Neuronal stem cell (in vitro differentiated cells): ENCODE measurements at regions not wholly inside any gene's neighbourhood (a gene's known extent, or its start where the extent isn't known, plus 50 kb on each side); places are given as distances from the start of the nearest gene placed in this dataset.

Experiments used
- DNase-seq: peaks from one replicate; pipeline ENCODE4 v3.0.0-alpha.2; 2013; ENCODE audit warnings: low spot score
- H2AFZ ChIP-seq: one replicate; pipeline ENCODE4 v1.6.1; 2013; ENCODE audit warnings: mild to moderate bottlenecking, low read length, inconsistent platforms
- H2AK5ac ChIP-seq: 2 replicates; pipeline ENCODE4 v1.6.1; 2013; ENCODE audit warnings: low read depth, mild to moderate bottlenecking, inconsistent platforms, low read length, moderate library complexity, mixed read lengths
- H2BK120ac ChIP-seq: 2 replicates; pipeline ENCODE4 v1.6.1; 2013; ENCODE audit warnings: low read depth, mild to moderate bottlenecking, inconsistent platforms, low read length, moderate library complexity, mixed read lengths
- H2BK12ac ChIP-seq: one replicate; pipeline ENCODE4 v1.6.1; 2013; ENCODE audit warnings: low read length, inconsistent platforms
- H2BK15ac ChIP-seq: 2 replicates; pipeline ENCODE4 v1.6.1; 2013; ENCODE audit warnings: mild to moderate bottlenecking, low read length, inconsistent platforms, mixed read lengths
- H2BK5ac ChIP-seq: one replicate; pipeline ENCODE4 v1.6.1; 2013; ENCODE audit warnings: inconsistent platforms, mild to moderate bottlenecking, low read length, moderate library complexity
- H3K14ac ChIP-seq: one replicate; pipeline ENCODE4 v1.6.1; 2013; ENCODE audit warnings: low read length, inconsistent platforms
- H3K18ac ChIP-seq: 2 replicates; pipeline ENCODE4 v1.6.1; 2013; ENCODE audit warnings: low read length, inconsistent platforms
- H3K23ac ChIP-seq: 2 replicates; pipeline ENCODE4 v1.6.1; 2013; ENCODE audit warnings: low read depth, mild to moderate bottlenecking, mixed read lengths, low read length, inconsistent platforms; ENCODE audit not compliant: poor library complexity
- H3K27ac ChIP-seq: replicated peaks from 3 replicates; pipeline ENCODE4 v1.5.1; 2013; ENCODE audit warnings: low read length, inconsistent platforms
- H3K27me3 ChIP-seq, 3 experiments: 2 replicates each; pipeline ENCODE4 v1.6.1; 2013; ENCODE audit warnings: low read length in 3 of 3, mild to moderate bottlenecking in 2 of 3, inconsistent platforms in 1 of 3, low read depth in 1 of 3, mixed read lengths in 1 of 3, moderate library complexity in 1 of 3; ENCODE audit not compliant: control insufficient read depth in 3 of 3, insufficient read depth in 3 of 3
- H3K36me3 ChIP-seq, 2 donors: replicated peaks in 1 of 2; 2 replicates each; pipeline ENCODE4 v1.6.1; 2013; ENCODE audit warnings: low read length in 2 of 2; ENCODE audit not compliant: control insufficient read depth in 2 of 2, insufficient read depth in 2 of 2
- H3K4ac ChIP-seq: 2 replicates; pipeline ENCODE4 v1.6.1; 2013; ENCODE audit warnings: inconsistent platforms, mild to moderate bottlenecking, low read length, moderate library complexity
- H3K4me1 ChIP-seq, 2 donors: 1 replicate in 1 of 2; 2 replicates in 1 of 2; pipeline ENCODE4 v1.6.1; 2013; ENCODE audit warnings: low read length in 2 of 2, low read depth in 1 of 2; ENCODE audit not compliant: control insufficient read depth in 2 of 2, insufficient read depth in 1 of 2
- H3K4me2 ChIP-seq: one replicate; pipeline ENCODE4 v1.6.1; 2013; ENCODE audit warnings: mild to moderate bottlenecking, low read length, inconsistent platforms; ENCODE audit not compliant: insufficient read depth, poor library complexity, severe bottlenecking
- H3K4me3 ChIP-seq, 2 donors: 2 replicates each; pipeline ENCODE4 v1.5.1; 2013; ENCODE audit warnings: low read length in 2 of 2, mild to moderate bottlenecking in 2 of 2, inconsistent platforms in 1 of 2, moderate library complexity in 1 of 2
- H3K79me1 ChIP-seq: one replicate; pipeline ENCODE4 v1.6.1; 2013; ENCODE audit warnings: low read depth, mild to moderate bottlenecking, inconsistent platforms, low read length, moderate library complexity
- H3K9ac ChIP-seq: one replicate; pipeline ENCODE4 v1.6.1; 2013; ENCODE audit warnings: mild to moderate bottlenecking, low read depth, low read length, inconsistent platforms; ENCODE audit not compliant: poor library complexity
- H3K9me3 ChIP-seq, 2 donors: replicated peaks in 1 of 2; 2 replicates each; pipeline versions ENCODE3 to v1.6.1; 2013; ENCODE audit warnings: low read length in 2 of 2, mild to moderate bottlenecking in 2 of 2, inconsistent platforms in 1 of 2, low read depth in 1 of 2, mixed read lengths in 1 of 2, moderate library complexity in 1 of 2; ENCODE audit not compliant: control insufficient read depth in 2 of 2, insufficient read depth in 1 of 2
- H4K8ac ChIP-seq: one replicate; pipeline ENCODE4 v1.6.1; 2013; ENCODE audit warnings: low read depth, mild to moderate bottlenecking, inconsistent platforms, low read length, moderate library complexity
- H4K91ac ChIP-seq: one replicate; pipeline ENCODE4 v1.6.1; 2013; ENCODE audit warnings: low read length, low read depth, mild to moderate bottlenecking, inconsistent platforms; ENCODE audit not compliant: poor library complexity
- WGBS, 2 donors: extraction: QIAGEN DNeasy Blood & Tissue Kit; methylation state at CpG; one replicate each; pipeline ENCODE4 v1.1.7; 2013; ENCODE audit warnings: missing lambda C conversion rate in 2 of 2, mixed read lengths in 1 of 2; ENCODE audit not compliant: insufficient read length in 2 of 2, insufficient replicate concordance in 1 of 2; ENCODE audit errors: extremely low coverage in 2 of 2; 5-methylcytosine and 5-hydroxymethylcytosine counted together

DNA sequence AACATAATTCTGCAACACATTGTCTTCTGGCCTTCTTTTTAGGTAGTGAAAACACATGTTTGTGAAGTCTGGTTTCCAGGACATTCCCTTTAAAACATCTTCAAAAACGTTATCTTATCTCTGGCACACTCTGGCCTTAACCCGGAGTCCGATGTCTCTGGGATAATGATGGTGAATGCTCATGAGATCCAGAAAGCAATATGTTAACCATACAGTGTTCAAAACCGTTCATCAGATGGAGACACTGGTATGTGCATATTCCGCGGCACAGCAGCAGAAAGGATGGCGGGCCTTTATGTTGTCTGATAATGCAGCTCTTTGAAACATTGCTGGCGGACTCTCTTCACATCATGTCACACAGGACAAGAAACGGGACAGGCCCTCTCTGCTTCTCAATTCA lies 605.2 kb downstream of the CCDC171 start:
- no peak overlapping the region for H3K4ac ChIP-seq
- no peak overlapping the region for H3K27ac ChIP-seq
- H3K36me3 ChIP-seq = no peaks in the 10 kb centered on the region
- WGBS, 2 donors = no CpG with 5 or more reads among the region's 9 CpGs
- no peak for DNase-seq
- H3K79me1 ChIP-seq = no peaks in the 10 kb centered on the region
- no peak overlapping the region for H3K9ac ChIP-seq
- no peak overlapping the region for H2BK120ac ChIP-seq
- peak overlapping the region; percentile 36 for H2AFZ ChIP-seq
- H3K18ac ChIP-seq = no peak overlapping the region
- H3K14ac ChIP-seq = no peak overlapping the region
- H3K4me3 ChIP-seq = no peak overlapping the region
- H3K27me3 ChIP-seq = no peaks in the 10 kb centered on the region
- peaks cover 4 to 27% of the 10 kb centered on the region in 2 donors for H3K4me1 ChIP-seq
- H3K4me2 ChIP-seq = no peak overlapping the region
- no peaks in the 10 kb centered on the region for H3K9me3 ChIP-seq
- no peak overlapping the region for H4K91ac ChIP-seq
- H2BK15ac ChIP-seq = no peak overlapping the region
- no peak overlapping the region for H4K8ac ChIP-seq
- no peak overlapping the region for H2BK5ac ChIP-seq
- H2BK12ac ChIP-seq = no peak overlapping the region
- no peak overlapping the region for H2AK5ac ChIP-seq
- no peak overlapping the region for H3K23ac ChIP-seq

DNA sequence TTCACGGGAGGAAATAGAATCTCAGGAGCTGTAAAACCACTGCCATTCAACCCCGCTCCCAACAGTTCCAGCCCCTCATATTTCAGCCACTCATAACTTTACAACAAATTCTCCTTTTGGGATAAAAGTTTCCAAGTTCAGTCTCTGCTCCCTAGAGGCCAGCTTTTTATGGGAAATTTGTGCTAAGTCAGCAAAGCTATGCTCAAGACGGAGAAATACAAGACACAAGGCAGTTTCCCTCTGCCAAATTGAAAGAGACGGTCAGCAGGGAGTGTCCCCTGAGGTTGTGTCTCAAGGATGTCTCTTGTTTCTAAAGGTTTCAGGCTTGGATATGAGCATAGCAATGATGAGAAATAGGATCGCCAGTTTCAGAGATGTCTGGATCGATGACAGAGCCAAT lies 608.6 kb downstream of the CCDC171 start:
- no peak overlapping the region for H4K91ac ChIP-seq

DNA sequence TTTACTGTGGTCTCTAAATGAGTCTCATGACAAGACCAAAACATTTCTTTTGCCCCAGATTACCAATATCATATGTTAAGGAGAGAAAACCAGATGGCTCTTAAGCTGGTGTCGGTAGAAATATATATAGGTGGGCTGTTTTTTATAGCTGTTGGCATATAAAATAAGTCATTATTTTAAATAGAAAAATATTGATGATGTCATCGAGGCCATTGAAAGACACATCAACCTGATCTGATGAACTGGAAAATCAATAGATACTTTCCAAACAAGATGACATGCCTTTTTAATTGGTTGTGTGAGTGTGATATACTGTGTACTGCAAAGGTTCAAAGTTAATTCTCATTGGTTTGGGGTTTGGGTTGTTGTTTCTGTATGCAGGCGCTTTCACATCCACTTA lies 617.3 kb downstream of the CCDC171 start:
- Histone ChIP-seq H3K27ac (no peak overlapping the region), H3K4me1 (peaks cover 0 to 2% of the 10 kb centered on the region in 2 donors), H2BK120ac (no peak overlapping the region), H2BK15ac (no peak overlapping the region), H3K23ac (no peak overlapping the region), H3K14ac (no peak overlapping the region), H2BK12ac (no peak overlapping the region), H3K18ac (no peak overlapping the region), H2BK5ac (no peak overlapping the region), H3K27me3 (no peaks in the 10 kb centered on the region), H2AFZ (no peak overlapping the region), H2AK5ac (no peak overlapping the region), H3K79me1 (no peaks in the 10 kb centered on the region), H4K91ac (no peak overlapping the region), H3K4me2 (no peak overlapping the region), H3K9ac (no peak overlapping the region), H3K4ac (no peak overlapping the region), H3K36me3 (no peaks in the 10 kb centered on the region), H4K8ac (no peak overlapping the region), H3K9me3 (no peaks in the 10 kb centered on the region), H3K4me3 (no peak overlapping the region)
- DNase-seq = no peak
- WGBS, 2 donors = no CpG with 5 or more reads among the region's 3 CpGs

More for the DNA sequence above, 608.6 kb downstream of the CCDC171 start:
- Histone ChIP-seq H2BK12ac (no peak overlapping the region), H3K79me1 (no peaks in the 10 kb centered on the region), H3K27ac (no peak overlapping the region), H3K23ac (no peak overlapping the region), H3K4me1 (peaks cover 0 to 12% of the 10 kb centered on the region in 2 donors), H3K9me3 (no peaks in the 10 kb centered on the region), H4K8ac (no peak overlapping the region), H3K4ac (no peak overlapping the region), H3K18ac (no peak overlapping the region), H2AFZ (no peak overlapping the region), H2BK5ac (no peak overlapping the region), H3K27me3 (no peaks in the 10 kb centered on the region), H3K4me3 (no peak overlapping the region), H3K14ac (no peak overlapping the region), H3K36me3 (no peaks in the 10 kb centered on the region), H3K9ac (no peak overlapping the region), H3K4me2 (no peak overlapping the region), H2BK15ac (no peak overlapping the region), H2AK5ac (no peak overlapping the region), H2BK120ac (no peak overlapping the region)
- WGBS, 2 donors = no CpG with 5 or more reads among the region's 6 CpGs
- no peak for DNase-seq

GRCh38 chr9:16171911-16172310 lies 619.1 kb downstream of the CCDC171 start:
- H2BK5ac ChIP-seq = no peak overlapping the region
- H2AFZ ChIP-seq = peak overlapping the region; percentile 30
- H3K4me3 ChIP-seq = no peak overlapping the region
- H4K8ac ChIP-seq = no peak overlapping the region
- peaks cover 0 to 2% of the 10 kb centered on the region in 2 donors for H3K4me1 ChIP-seq
- no peaks in the 10 kb centered on the region for H3K79me1 ChIP-seq
- no peaks in the 10 kb centered on the region for H3K36me3 ChIP-seq
- H3K18ac ChIP-seq = no peak overlapping the region
- no peak overlapping the region for H4K91ac ChIP-seq
- no peak overlapping the region for H2BK12ac ChIP-seq
- no peak overlapping the region for H3K14ac ChIP-seq
- WGBS, 2 donors = no CpG with 5 or more reads among the region's 6 CpGs
- H3K9me3 ChIP-seq = no peaks in the 10 kb centered on the region
- no peak for DNase-seq
- H3K23ac ChIP-seq = no peak overlapping the region
- no peaks in the 10 kb centered on the region for H3K27me3 ChIP-seq
- no peak overlapping the region for H3K4ac ChIP-seq
- no peak overlapping the region for H3K27ac ChIP-seq
- H2BK120ac ChIP-seq = no peak overlapping the region
- no peak overlapping the region for H3K4me2 ChIP-seq
- H2AK5ac ChIP-seq = no peak overlapping the region
- no peak overlapping the region for H3K9ac ChIP-seq
- H2BK15ac ChIP-seq = no peak overlapping the region
